ENCODE measurements at regions not wholly inside any gene's neighbourhood (a gene's known extent, or its start where the extent isn't known, plus 50 kb on each side); places are given as distances from the start of the nearest gene placed in this dataset.

DNA sequence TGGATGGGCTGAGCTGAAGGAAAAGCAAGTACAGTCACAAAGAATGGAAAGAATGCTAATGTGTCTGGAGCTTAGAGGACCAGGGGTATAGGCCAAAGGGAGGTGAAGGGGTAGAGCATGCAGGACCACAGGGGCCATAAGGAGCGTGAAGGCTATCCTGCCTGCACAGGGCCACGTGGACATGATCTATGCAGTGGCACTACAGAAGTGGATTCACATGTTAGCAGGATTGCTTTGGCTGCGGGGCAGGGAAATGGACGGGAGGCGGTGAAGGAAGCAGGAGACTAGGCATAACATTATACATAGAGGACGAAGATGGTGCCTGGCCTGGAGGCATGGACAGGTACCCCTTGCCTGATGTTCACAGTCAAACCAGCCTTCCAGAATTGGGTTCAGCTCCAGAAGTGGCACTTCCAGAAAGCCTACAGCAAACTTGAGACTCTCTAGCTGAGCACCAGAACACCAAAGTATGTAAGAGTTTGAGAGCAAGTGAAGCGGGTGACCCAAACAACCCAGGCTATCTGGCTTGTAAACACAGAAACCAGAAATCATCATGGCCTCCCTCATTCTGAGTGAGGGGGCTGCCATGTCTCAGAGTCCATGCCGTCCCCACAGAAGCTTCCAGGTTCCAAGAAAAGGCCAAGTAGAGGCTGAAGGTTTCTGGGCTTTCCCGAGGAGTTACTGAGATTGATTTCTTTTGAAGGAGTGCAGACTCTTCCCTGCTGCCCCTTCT is 135.5 kb upstream of the JUN start:
- DNase-seq: no peak

GRCh38 chr1:58919959-58920321 is 136.1 kb upstream of the JUN start:
- DNase-seq: no peak

- DNase-seq: no peak
These were observed 137.5 kb upstream of the JUN start for GRCh38 chr1:58921342-58921741.

- DNase-seq: no peak
These were observed 137.9 kb upstream of the JUN start for GRCh38 chr1:58921751-58922150.

- DNase-seq: no peak
These were observed 138.6 kb upstream of the JUN start for GRCh38 chr1:58922302-58923089.

- no peak for DNase-seq
These were observed 139.2 kb upstream of the JUN start for GRCh38 chr1:58923090-58923470.

DNA sequence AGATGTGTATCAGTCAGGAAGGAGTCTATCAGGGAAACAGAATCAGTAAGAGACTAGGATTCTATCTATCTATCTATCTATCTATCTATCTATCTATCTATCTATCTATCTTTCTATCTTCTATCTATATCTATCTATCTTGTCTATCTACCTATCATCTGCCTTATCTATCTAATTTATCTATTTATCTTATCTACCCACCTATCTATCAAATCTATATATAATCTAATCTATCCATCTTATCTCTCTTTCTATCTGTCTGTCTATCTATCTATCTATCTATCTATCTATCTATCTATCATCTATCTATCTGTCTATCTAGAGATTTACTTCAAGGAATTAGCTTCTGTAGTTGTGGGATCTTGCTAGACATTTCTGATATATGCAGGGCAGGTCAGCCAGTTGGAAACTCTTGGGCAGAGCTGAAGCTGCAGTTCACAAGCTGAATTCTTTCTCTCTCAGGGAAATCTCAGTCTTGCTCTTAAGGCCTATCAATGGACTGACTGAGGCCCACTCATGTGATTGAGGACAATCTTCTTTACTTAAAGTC is 140.2 kb upstream of the JUN start:
- DNase-seq: no peak

DNA sequence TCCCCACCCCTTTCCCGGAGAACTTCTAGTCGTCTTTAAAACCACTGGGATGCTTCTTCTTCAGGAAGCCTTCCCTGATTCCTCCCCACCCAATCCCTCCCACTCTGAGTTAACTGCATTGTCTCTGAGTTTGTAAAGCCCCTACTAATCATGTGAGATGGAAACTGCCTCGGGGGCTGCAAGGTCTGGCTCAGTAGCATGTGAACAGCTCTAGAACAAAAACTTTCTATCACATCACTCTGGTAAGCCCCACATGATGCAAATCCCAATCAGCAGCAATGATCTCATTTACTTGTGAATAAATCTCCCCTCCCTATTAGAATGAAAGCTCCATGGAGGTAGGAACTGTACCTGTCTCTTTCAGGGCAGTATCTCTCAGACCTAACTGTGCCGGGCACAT is 141.0 kb upstream of the JUN start:
- DNase-seq: no peak

- no peak for DNase-seq
These were observed 141.4 kb upstream of the JUN start for GRCh38 chr1:58925247-58925646.

DNA sequence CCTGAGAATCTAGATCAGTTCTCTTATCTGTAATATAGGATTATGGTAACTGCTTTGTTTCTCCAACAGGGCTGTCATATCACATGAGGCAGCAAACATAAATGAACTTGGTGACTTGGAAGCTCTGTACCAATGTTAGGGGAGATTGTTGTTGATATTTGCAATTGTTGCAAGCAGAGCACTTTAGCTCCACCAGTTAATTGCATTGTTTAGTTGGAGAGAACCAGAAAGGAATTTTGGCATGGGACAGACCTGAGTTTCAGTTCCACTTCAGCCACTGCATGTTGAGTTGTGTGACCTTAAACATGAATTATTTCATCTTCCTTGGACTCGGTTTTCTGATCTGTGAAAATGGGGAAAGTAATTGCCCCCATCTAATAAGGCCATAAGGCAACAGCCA is 142.3 kb upstream of the JUN start:
- DNase-seq: no peak

GRCh38 chr1:58927041-58927721 is 143.3 kb upstream of the JUN start:
- no peak for DNase-seq

DNA sequence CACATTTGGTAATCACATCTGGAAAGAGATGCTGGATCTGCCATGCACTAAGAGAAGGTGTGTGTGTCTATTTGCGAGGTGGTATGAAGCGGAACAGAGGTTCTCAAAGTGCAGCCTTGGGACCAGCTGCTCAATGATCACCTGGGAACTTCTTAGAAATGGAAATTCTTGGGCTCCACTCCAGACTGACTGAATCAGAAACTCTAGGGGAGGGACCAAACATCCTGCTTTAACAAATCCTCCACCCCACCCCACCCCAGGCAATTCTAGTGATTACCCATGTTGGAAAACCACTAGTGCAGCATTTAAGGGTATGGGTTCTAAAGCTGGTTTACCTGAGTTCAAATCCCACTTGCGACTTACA is 143.9 kb upstream of the JUN start:
- no peak for DNase-seq

- DNase-seq: no peak
These were observed 144.7 kb upstream of the JUN start for GRCh38 chr1:58928514-58928913.

GRCh38 chr1:58929671-58930325 is 146.0 kb upstream of the JUN start:
- no peak for DNase-seq

GRCh38 chr1:58931024-58931423 is 147.2 kb upstream of the JUN start:
- DNase-seq: no peak

- no peak for DNase-seq
These were observed 147.9 kb upstream of the JUN start for GRCh38 chr1:58931756-58932155.

GRCh38 chr1:58932859-58933598 is 149.2 kb upstream of the JUN start:
- DNase-seq: no peak

DNA sequence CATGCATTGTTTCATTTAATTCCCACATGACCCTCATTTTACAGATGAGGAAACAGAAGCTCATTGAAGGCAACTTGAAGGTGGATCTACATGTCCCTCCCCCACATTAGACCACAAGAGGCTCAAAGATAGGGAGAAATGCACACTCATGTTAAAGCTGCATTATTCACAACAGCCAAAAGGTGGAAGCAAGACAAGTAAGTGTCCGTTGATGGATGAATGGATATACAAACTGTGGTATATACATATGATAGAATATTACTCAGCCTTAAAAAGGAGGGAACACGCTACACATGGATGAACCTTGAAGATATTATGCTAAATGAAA is 149.7 kb upstream of the JUN start:
- DNase-seq: no peak

DNA sequence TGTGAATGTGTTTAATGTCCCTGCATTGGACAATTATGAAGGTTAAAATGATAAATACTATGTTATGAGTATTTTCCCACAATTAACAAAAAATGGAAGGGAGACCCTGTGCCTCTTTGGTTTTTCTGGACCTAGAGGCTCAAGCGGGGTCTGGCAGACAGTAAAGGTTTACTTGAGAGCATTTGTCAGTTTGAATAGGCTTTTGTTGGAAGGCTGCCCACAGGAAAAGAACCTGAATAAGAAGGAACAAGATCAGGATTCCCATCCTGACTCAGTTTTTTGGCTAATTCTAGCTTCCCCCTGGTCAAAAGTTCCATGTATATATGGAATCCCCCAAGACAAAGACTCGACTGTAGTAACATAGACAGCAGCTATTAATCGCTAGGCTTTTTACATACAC is 150.9 kb upstream of the JUN start:
- DNase-seq: no peak

DNA sequence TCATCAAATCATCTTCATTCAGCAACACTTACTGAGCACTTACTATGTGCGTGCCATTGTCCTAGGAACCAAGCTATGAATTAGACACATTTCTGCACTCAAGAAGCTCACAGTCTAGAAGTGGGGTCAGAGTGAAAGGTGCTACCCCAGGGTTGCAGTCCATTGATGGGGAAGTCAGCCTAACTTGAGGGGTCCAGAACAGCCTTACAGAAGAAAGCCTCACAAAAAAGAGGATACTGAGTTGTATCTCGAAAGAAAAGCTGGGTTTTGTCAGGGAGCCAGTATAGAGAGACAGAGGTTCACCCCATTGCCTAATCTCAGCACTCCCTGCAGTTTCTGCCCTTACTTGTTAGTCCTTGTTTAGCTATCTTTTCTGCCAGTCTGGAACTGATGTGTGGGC is 153.1 kb upstream of the JUN start:
- no peak for DNase-seq

GRCh38 chr1:58939146-58939545 is 155.3 kb upstream of the JUN start:
- no peak for DNase-seq

GRCh38 chr1:58939666-58940370 is 156.0 kb upstream of the JUN start:
- no peak for DNase-seq

Data from KG1 (cell line).